ENCODE measurements at regions not wholly inside any gene's neighbourhood (a gene's known extent, or its start where the extent isn't known, plus 50 kb on each side); places are given as distances from the start of the nearest gene placed in this dataset.

DNA sequence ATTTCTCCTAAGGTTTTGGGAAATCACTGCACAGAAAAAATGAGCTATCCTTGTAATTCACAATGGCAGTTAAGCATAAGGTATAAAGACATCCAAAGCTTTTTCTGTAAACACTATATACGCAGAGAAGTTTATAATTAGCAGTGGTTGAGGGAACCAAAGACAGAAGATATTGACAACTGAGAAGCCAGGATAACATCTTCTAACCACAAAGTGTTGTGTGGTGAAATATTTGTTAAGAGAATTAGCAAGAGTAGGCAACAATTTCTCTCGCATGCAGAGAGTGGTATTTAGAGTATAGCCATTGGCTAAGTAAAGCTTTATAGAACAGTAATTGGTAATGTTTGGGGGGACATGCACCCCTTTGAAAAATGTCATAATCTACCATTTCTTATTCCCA, 123.7 kb upstream of the USP15 start:
- no peaks in the 10 kb centered on the region for H3K36me3 ChIP-seq (ENCODE audit: control insufficient read depth in 1 of 2, insufficient read depth in 2 of 2, low read length in 2 of 2)
- TF ChIP-seq, protein P1, sequence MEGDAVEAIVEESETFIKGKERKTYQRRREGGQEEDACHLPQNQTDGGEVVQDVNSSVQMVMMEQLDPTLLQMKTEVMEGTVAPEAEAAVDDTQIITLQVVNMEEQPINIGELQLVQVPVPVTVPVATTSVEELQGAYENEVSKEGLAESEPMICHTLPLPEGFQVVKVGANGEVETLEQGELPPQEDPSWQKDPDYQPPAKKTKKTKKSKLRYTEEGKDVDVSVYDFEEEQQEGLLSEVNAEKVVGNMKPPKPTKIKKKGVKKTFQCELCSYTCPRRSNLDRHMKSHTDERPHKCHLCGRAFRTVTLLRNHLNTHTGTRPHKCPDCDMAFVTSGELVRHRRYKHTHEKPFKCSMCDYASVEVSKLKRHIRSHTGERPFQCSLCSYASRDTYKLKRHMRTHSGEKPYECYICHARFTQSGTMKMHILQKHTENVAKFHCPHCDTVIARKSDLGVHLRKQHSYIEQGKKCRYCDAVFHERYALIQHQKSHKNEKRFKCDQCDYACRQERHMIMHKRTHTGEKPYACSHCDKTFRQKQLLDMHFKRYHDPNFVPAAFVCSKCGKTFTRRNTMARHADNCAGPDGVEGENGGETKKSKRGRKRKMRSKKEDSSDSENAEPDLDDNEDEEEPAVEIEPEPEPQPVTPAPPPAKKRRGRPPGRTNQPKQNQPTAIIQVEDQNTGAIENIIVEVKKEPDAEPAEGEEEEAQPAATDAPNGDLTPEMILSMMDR (IDR thresholded peaks at IDR 0.05 in 2 of 3, conservative IDR thresholded peaks at IDR 0.05 in 1 of 3; ENCODE audit: borderline replicate concordance in 1 of 3, insufficient read depth in 1 of 3, low read depth in 2 of 3, low read length in 2 of 3): no peak
- TF ChIP-seq CBX3 (IDR thresholded peaks at IDR 0.05; ENCODE audit: low read depth) (no peak), CEBPB (IDR thresholded peaks at IDR 0.05; ENCODE audit: low read depth) (no peak), ZFX (IDR thresholded peaks at IDR 0.05) (no peak), ELF1 (IDR thresholded peaks at IDR 0.05; ENCODE audit: borderline replicate concordance, low read depth) (no peak), EZH2phosphoT487 (IDR thresholded peaks at IDR 0.05; ENCODE audit: borderline replicate concordance) (no peak), SRF (IDR thresholded peaks at IDR 0.05; ENCODE audit: low read depth) (no peak), POLR2AphosphoS5 (IDR thresholded peaks at IDR 0.05; ENCODE audit: low read depth, low read length) (no peak)
- TF ChIP-seq, protein P2, sequence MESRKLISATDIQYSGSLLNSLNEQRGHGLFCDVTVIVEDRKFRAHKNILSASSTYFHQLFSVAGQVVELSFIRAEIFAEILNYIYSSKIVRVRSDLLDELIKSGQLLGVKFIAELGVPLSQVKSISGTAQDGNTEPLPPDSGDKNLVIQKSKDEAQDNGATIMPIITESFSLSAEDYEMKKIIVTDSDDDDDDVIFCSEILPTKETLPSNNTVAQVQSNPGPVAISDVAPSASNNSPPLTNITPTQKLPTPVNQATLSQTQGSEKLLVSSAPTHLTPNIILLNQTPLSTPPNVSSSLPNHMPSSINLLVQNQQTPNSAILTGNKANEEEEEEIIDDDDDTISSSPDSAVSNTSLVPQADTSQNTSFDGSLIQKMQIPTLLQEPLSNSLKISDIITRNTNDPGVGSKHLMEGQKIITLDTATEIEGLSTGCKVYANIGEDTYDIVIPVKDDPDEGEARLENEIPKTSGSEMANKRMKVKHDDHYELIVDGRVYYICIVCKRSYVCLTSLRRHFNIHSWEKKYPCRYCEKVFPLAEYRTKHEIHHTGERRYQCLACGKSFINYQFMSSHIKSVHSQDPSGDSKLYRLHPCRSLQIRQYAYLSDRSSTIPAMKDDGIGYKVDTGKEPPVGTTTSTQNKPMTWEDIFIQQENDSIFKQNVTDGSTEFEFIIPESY (IDR thresholded peaks at IDR 0.05; ENCODE audit: extremely low read depth, insufficient replicate concordance, low read length): no peak
- TF ChIP-seq, protein P3, sequence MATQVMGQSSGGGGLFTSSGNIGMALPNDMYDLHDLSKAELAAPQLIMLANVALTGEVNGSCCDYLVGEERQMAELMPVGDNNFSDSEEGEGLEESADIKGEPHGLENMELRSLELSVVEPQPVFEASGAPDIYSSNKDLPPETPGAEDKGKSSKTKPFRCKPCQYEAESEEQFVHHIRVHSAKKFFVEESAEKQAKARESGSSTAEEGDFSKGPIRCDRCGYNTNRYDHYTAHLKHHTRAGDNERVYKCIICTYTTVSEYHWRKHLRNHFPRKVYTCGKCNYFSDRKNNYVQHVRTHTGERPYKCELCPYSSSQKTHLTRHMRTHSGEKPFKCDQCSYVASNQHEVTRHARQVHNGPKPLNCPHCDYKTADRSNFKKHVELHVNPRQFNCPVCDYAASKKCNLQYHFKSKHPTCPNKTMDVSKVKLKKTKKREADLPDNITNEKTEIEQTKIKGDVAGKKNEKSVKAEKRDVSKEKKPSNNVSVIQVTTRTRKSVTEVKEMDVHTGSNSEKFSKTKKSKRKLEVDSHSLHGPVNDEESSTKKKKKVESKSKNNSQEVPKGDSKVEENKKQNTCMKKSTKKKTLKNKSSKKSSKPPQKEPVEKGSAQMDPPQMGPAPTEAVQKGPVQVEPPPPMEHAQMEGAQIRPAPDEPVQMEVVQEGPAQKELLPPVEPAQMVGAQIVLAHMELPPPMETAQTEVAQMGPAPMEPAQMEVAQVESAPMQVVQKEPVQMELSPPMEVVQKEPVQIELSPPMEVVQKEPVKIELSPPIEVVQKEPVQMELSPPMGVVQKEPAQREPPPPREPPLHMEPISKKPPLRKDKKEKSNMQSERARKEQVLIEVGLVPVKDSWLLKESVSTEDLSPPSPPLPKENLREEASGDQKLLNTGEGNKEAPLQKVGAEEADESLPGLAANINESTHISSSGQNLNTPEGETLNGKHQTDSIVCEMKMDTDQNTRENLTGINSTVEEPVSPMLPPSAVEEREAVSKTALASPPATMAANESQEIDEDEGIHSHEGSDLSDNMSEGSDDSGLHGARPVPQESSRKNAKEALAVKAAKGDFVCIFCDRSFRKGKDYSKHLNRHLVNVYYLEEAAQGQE (IDR thresholded peaks at IDR 0.05; ENCODE audit: low read depth): no peak
- CTCF ChIA-PET: interaction anchor here (1.4 kb wide), 1 partner anchor 13 kb away, joined by 3 read pairs; no protein-coding TSS in a partner anchor
- H3K27ac ChIP-seq (ENCODE audit: low read depth, low read length): no peak overlapping the region
- H2AFZ ChIP-seq (ENCODE audit: low read depth, low read length, poor library complexity, severe bottlenecking): no peak overlapping the region
- DNase-seq (ENCODE audit: low read depth, low spot score) (no peak), ATAC-seq (no peak)
- POLR2A ChIA-PET: no interaction called here
- BruUV-seq (replicated peaks): no TSS peak
- H3K79me2 ChIP-seq (ENCODE audit: insufficient read depth, low read length): no peaks in the 10 kb centered on the region
- no peaks in the 10 kb centered on the region for H4K20me1 ChIP-seq (ENCODE audit: insufficient read depth)
- H3K9ac ChIP-seq (ENCODE audit: low read length): no peak overlapping the region
- no peaks in the 10 kb centered on the region for H3K4me1 ChIP-seq (ENCODE audit: control insufficient read depth in 1 of 2, insufficient read depth in 2 of 2, low read length in 2 of 2)
- no peaks in the 10 kb centered on the region for H3K27me3 ChIP-seq (ENCODE audit: insufficient read depth, low read length)
- RAD21 ChIA-PET (ENCODE audit: low non-redundant PET in 1 of 2, low total read pairs in 2 of 2, uncharacterized antibody in 2 of 2, unreplicated experiment in 2 of 2): no interaction called here
- no peak overlapping the region for H3K4me2 ChIP-seq (ENCODE audit: low read length)
- H3K9me3 ChIP-seq (ENCODE audit: control insufficient read depth in 1 of 2, insufficient read depth in 1 of 2, low read depth in 1 of 2, low read length in 2 of 2): no peaks in the 10 kb centered on the region
- intact Hi-C loops (cut with micrococcal nuclease): no loop called here
- H3K4me3 ChIP-seq (replicated peaks in 1 of 2; ENCODE audit: low read depth in 1 of 2, low read length in 2 of 2): no peak overlapping the region
- H3K9me2 ChIP-seq (ENCODE audit: insufficient read depth): no peaks in the 10 kb centered on the region
